Adrenal gland (tissue), 9 donors: ENCODE measurements at regions not wholly inside any gene's neighbourhood (a gene's known extent, or its start where the extent isn't known, plus 50 kb on each side); places are given as distances from the start of the nearest gene placed in this dataset.
A peak's percentile ranks its signal among the peaks of the same experiment; 100 is the strongest.
"Not testable (repeated sequence)": the region's sequence is repeated elsewhere in the genome, so short reads cannot be mapped to it uniquely, and the experiment has no call there.

ENCODE experiments used
- DNase-seq, 7 donors: peaks; one replicate each; pipeline ENCODE4 v3.0.0-alpha.2; 2019 to 2020
- H3K27ac ChIP-seq, 5 donors: fragments of 200-600 bp; sonication (generic) in 4 of 5; 1 replicate in 3 of 5; 2 replicates in 2 of 5; pipeline versions ENCODE4 v1.5.1 to v1.8.0; 2016 to 2020; ENCODE audit warnings: mild to moderate bottlenecking in 1 of 5
- H3K27me3 ChIP-seq: fragments of 200-600 bp; 2 replicates; pipeline ENCODE4 v1.8.0; 2021
- H3K36me3 ChIP-seq, 2 donors: fragments of 200-600 bp; replicated peaks in 1 of 2; 1 replicate in 1 of 2; 2 replicates in 1 of 2; pipeline versions ENCODE4 v1.5.1 to v1.8.0; 2018 to 2022
- H3K4me1 ChIP-seq, 2 donors: fragments of 200-600 bp; replicated peaks in 1 of 2; 1 replicate in 1 of 2; 2 replicates in 1 of 2; pipeline versions ENCODE4 v1.5.1 to v1.8.0; 2018 to 2021
- H3K4me3 ChIP-seq, 4 donors: fragments of 200-600 bp; sonication (generic) in 3 of 4; one replicate each; pipeline ENCODE4 v1.5.1; 2016 to 2018
- H3K9me3 ChIP-seq, 3 donors: fragments of 200-600 bp; sonication (generic) in 1 of 3; replicated peaks in 1 of 3; 1 replicate in 2 of 3; 2 replicates in 1 of 3; pipeline versions ENCODE4 v1.5.1 to v1.8.0; 2016 to 2021
- POLR2A ChIP-seq, 2 donors: fragments of 450-650 bp; IDR thresholded peaks; one replicate each; pipeline ENCODE4 v1.6.1; 2017; ENCODE audit warnings: antibody characterized with exemption in 2 of 2, mild to moderate bottlenecking in 2 of 2, moderate library complexity in 1 of 2
- WGBS, 4 donors: extraction: QIAGEN DNeasy Blood & Tissue Kit in 2 of 4; methylation state at CpG; one replicate each; pipeline versions ENCODE4 v1.1.5 to v1.1.7; 2013 to 2017; 5-methylcytosine and 5-hydroxymethylcytosine counted together
- intact Hi-C, 2 donors: fragments of 100-400 bp; cut with DNase I; formaldehyde crosslinking; loops; one replicate each; pipeline versions ENCODE4 v1.14.1 to v1.15.0; 2022 to 2023
- TF ChIP-seq, protein P1 (sequence below), 6 experiments: fragments of 450-650 bp in 4 of 6; fragments of 200-600 bp in 2 of 6; sonication (generic) in 1 of 6; IDR thresholded peaks; 1 replicate in 5 of 6; 2 replicates in 1 of 6; pipeline versions ENCODE4 v1.5.1 to v1.8.0; 2016 to 2021; ENCODE audit warnings: antibody characterized with exemption in 6 of 6, mild to moderate bottlenecking in 2 of 6, moderate library complexity in 1 of 6
- donor health status: healthy with polysubstance abuse.
- donor health status: Bipolar disorder and iron deficiency.
- donor health status: DM: yes; HTN: yes; CAD: no.
- donor health status: DM: no; HTN: no; CAD: no.
- donor health status: DM: no; HTN: no; CAD: no.

DNA sequence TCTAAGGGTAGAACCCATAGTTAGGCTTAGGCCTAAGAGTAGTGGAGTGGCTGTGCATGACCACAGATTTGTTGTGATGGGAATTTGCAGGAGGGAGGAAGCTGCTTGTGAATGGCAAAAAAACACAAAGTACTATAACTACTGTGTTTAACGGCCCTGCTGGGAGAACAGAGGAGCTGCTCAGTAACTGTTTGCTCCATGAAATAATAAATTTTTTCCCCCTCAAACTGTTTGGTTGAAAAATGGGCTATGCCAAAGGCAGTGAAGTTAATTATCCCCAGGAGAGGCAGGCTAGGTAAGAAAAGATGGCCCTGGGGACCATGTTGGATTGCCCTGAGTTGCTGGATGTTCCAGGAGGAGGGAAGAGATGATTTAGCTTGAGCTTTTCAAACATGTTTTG is 216.1 kb upstream of the ADRA1D start:
- no peak for DNase-seq
- 55 to 68% (median 61%) methylated on average over 1 of the region's 1 CpG for WGBS, 4 donors
- intact Hi-C loops: no loop called here
- no peaks in the 10 kb centered on the region for H3K9me3 ChIP-seq
- H3K27ac ChIP-seq: no peak overlapping the region
- no peaks in the 10 kb centered on the region for H3K36me3 ChIP-seq
- TF ChIP-seq, protein P1, sequence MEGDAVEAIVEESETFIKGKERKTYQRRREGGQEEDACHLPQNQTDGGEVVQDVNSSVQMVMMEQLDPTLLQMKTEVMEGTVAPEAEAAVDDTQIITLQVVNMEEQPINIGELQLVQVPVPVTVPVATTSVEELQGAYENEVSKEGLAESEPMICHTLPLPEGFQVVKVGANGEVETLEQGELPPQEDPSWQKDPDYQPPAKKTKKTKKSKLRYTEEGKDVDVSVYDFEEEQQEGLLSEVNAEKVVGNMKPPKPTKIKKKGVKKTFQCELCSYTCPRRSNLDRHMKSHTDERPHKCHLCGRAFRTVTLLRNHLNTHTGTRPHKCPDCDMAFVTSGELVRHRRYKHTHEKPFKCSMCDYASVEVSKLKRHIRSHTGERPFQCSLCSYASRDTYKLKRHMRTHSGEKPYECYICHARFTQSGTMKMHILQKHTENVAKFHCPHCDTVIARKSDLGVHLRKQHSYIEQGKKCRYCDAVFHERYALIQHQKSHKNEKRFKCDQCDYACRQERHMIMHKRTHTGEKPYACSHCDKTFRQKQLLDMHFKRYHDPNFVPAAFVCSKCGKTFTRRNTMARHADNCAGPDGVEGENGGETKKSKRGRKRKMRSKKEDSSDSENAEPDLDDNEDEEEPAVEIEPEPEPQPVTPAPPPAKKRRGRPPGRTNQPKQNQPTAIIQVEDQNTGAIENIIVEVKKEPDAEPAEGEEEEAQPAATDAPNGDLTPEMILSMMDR (IDR thresholded peaks at IDR 0.05): no peak
- no peak for TF ChIP-seq POLR2A (IDR thresholded peaks at IDR 0.05)
- no peaks in the 10 kb centered on the region for H3K4me1 ChIP-seq
- no peaks in the 10 kb centered on the region for H3K27me3 ChIP-seq
- no peak overlapping the region for H3K4me3 ChIP-seq

DNA sequence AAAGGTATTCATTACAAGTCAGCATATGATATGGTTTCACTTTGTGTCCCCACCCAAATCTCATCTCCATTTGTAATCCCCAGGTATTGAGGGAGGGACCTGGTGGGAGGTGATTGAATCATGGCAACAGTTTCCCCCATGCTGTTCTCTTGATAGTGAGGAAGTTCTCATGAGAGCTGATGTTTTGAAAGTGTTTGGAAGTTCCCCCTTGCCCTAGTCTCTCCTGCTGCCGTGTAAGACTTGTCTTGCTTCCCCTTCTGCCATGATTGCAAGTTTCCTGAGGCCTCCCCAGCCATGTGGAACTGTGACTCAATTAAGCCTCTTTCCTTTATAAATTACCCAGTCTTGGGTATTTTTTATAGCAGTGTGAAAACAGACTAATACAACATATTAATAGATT is 213.7 kb upstream of the ADRA1D start:
- H3K4me3 ChIP-seq, intact Hi-C loops, H3K27me3 ChIP-seq, DNase-seq, H3K4me1 ChIP-seq, H3K9me3 ChIP-seq, H3K27ac ChIP-seq, H3K36me3 ChIP-seq: not testable (repeated sequence)
- 60 to 79% (median 75%) methylated on average over 1 of the region's 1 CpG for WGBS, 4 donors

DNA sequence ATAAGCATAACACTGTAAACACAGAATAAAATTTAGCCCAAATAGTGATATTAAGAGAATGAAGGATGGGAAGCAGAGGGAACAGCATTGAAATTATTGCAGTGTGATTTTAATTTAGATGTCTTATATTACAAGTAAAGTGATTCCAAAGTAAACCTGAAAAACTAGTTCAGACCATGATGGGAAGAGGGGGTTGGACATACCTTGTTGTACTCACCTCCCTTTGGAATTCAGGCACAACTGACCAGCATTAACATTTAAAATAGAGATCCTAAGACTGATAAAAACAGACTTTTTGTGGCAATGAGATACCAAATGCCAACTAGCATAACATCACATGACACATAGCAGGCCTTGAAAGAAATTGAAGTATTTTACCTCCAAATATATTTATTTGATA is 210.0 kb upstream of the ADRA1D start:
- Histone ChIP-seq H3K27me3 (no peaks in the 10 kb centered on the region), H3K9me3 (no peaks in the 10 kb centered on the region), H3K27ac (no peak overlapping the region), H3K4me3 (no peak overlapping the region), H3K36me3 (no peaks in the 10 kb centered on the region), H3K4me1 (no peaks in the 10 kb centered on the region)
- TF ChIP-seq, protein P1 (IDR thresholded peaks at IDR 0.05): no peak
- TF ChIP-seq POLR2A (IDR thresholded peaks at IDR 0.05): no peak
- intact Hi-C loops: no loop called here
- DNase-seq: no peak

DNA sequence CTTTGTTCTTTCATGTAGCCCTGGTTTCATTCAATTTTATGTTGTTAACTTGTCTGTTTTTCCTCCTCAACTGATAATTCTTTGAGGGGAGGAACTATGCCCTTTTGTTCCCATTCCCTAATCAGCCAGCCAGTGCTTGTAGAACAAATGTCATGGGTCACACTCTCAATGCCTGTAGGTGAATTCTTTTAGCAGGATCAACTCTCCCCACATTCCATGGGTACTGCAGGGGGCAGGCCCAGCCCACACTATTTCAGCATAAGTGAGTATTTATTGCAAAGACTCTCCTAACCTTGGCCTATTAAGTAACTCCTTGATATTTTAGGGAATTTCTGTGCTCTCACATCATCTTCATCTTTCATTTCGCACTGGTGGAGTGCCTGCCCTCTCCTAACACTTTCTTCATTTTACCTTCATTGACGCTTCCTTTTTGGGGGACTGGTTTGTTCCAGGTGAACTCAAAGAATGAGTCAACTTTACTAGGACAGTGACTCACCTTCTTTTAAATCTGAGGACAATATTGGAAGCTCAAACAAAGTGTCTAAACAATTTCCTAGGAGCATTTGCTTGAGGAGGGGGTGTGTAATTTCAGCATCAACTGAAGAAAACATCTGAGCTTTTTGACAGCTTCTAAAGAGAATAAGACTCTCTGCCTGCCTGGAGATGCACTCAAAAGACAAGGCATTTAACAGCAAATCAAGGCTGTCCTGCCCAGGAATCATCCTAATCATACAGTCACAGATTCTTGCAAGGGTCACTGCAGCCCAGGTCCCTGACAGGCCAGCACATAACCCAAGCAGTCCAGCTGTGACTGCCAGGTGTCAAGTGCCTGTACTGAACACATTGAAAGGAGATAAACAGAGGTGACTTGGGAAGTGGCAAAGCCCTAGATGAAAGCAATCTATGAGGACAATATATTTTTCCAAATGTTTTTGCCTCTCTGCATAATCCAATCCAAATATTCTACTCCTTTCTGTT is 208.8 kb upstream of the ADRA1D start:
- 69 to 80% (median 72%) methylated on average over 2 of the region's 2 CpGs for WGBS, 4 donors
- no peaks in the 10 kb centered on the region for H3K4me1 ChIP-seq
- intact Hi-C loops: no loop called here
- peak overlapping the region in 1 of 5 donors; percentile 45 for H3K27ac ChIP-seq
- H3K4me3 ChIP-seq: no peak overlapping the region
- H3K36me3 ChIP-seq: no peaks in the 10 kb centered on the region
- H3K9me3 ChIP-seq: no peaks in the 10 kb centered on the region
- TF ChIP-seq, protein P1 (IDR thresholded peaks at IDR 0.05): no peak
- no peak for TF ChIP-seq POLR2A (IDR thresholded peaks at IDR 0.05)
- peak in 1 of 7 donors; percentile 21 for DNase-seq
- no peaks in the 10 kb centered on the region for H3K27me3 ChIP-seq

DNA sequence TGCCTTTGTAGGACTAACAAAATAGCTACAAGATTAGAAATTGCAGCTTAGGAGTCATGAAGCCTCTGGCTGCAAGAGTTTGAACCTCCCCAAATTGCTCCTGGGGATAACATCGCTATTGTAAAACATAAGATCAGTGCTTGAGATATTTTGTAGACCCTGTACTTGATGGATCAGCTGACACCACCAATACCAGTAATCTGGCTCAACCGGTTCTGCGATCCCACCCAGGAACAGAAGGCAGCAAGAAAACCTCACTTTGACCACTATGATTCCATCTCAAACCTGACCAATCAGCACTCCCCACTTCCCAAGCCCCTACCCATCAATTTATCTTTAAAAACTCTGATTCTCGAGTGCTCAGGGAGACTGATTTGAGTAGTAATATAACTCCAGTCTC is 206.9 kb upstream of the ADRA1D start:
- Histone ChIP-seq H3K27ac (no peak overlapping the region), H3K36me3 (no peaks in the 10 kb centered on the region), H3K9me3 (no peaks in the 10 kb centered on the region), H3K4me3 (no peak overlapping the region), H3K4me1 (no peaks in the 10 kb centered on the region), H3K27me3 (no peaks in the 10 kb centered on the region)
- intact Hi-C loops: no loop called here
- DNase-seq: no peak
- TF ChIP-seq POLR2A (IDR thresholded peaks at IDR 0.05): no peak
- TF ChIP-seq, protein P1 (IDR thresholded peaks at IDR 0.05): no peak
- 82 to 89% (median 86%) methylated on average over 4 of the region's 4 CpGs for WGBS, 4 donors
